Esophagus squamous epithelium (tissue), 5 donors: ENCODE measurements at regions not wholly inside any gene's neighbourhood (a gene's known extent, or its start where the extent isn't known, plus 50 kb on each side); places are given as distances from the start of the nearest gene placed in this dataset.

ENCODE experiments used
- DNase-seq: peaks from one replicate; lab custom pipeline; 2025; lab: John Stamatoyannopoulos, UW
- H3K27ac ChIP-seq, 4 donors: fragments of 200-600 bp; sonication (generic); one replicate each; pipeline ENCODE4 v1.5.1; 2016 to 2019; ENCODE audit warnings: mild to moderate bottlenecking in 1 of 4
- H3K27me3 ChIP-seq, 4 donors: fragments of 200-600 bp; sonication (generic); 1 replicate in 3 of 4; 2 replicates in 1 of 4; pipeline versions ENCODE4 v1.5.1 to v1.6.0; 2017 to 2021; ENCODE audit warnings: antibody characterized with exemption in 1 of 4
- H3K36me3 ChIP-seq, 3 donors: fragments of 200-600 bp; sonication (generic); one replicate each; pipeline ENCODE4 v1.5.1; 2016 to 2019
- H3K4me1 ChIP-seq, 3 donors: fragments of 200-600 bp; sonication (generic); one replicate each; pipeline ENCODE4 v1.5.1; 2017 to 2019
- H3K4me3 ChIP-seq, 4 donors: fragments of 200-600 bp; sonication (generic); 1 replicate in 3 of 4; 2 replicates in 1 of 4; pipeline ENCODE4 v1.5.1; 2016 to 2019; ENCODE audit warnings: mild to moderate bottlenecking in 2 of 4, moderate library complexity in 1 of 4
- H3K9me3 ChIP-seq, 3 donors: fragments of 200-600 bp; sonication (generic); one replicate each; pipeline ENCODE4 v1.5.1; 2016 to 2019
- CTCF ChIP-seq, 6 experiments: fragments of 450-650 bp in 4 of 6; fragments of 200-600 bp in 2 of 6; sonication (generic) in 2 of 6; IDR thresholded peaks; one replicate each; pipeline ENCODE4 v1.5.1; 2016 to 2019; ENCODE audit warnings: antibody characterized with exemption in 6 of 6, mild to moderate bottlenecking in 4 of 6, moderate library complexity in 4 of 6
- POLR2A ChIP-seq, 4 donors: fragments of 450-650 bp; IDR thresholded peaks; one replicate each; pipeline ENCODE4 v1.6.1; 2017; ENCODE audit warnings: antibody characterized with exemption in 4 of 4, mild to moderate bottlenecking in 4 of 4, moderate library complexity in 3 of 4
- WGBS, 2 donors: methylation state at CpG; one replicate each; pipeline ENCODE4 v1.1.5; 2018; 5-methylcytosine and 5-hydroxymethylcytosine counted together
- intact Hi-C: fragments of 100-400 bp; cut with DNase I; formaldehyde crosslinking; loops from one replicate; pipeline ENCODE4 v1.15.0; 2022
- donor health status: DM: yes; HTN: yes; CAD: no.

GRCh38 chr6:8738951-8739350 lies 303.6 kb upstream of the SLC35B3 start:
- no peak for TF ChIP-seq POLR2A (IDR thresholded peaks at IDR 0.05)
- no peak for TF ChIP-seq CTCF (IDR thresholded peaks at IDR 0.05)

DNA sequence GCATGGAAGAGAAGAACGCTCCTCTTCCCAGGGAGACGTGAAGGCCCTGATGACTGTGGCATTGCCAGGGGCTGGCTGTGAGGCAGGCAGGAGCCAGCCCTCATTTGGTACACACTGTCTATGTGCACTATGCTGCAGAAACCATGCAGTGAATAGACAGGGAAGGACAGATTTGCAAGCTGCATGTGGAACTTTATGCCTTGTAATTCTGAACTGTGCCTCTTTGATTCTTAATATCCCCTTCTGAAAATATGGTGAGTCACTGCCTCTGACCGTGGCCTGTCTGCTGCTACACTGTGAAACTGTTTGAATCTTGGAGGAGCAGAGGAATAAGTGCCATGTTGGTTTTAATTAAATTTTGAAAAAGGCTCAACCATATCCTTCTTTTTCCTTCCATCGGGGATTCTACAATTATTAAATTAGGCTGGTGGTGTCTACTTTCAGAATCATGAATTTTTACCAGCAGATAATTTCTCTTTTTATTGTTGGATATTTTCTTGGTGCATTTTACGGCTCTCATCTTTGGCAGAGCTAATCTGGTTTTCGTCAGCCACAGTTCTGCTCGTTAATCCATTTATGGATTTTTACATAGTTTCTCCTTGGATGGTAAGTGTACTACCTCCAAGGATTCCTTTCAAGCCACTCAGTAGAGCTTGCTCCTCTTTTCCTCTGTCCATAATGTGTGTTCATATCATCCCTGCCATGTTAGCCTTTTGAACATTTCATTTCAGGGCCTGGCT lies 301.0 kb upstream of the SLC35B3 start:
- H3K4me1 ChIP-seq: no peaks in the 10 kb centered on the region
- no peak overlapping the region for H3K27ac ChIP-seq
- no peaks in the 10 kb centered on the region for H3K36me3 ChIP-seq
- H3K4me3 ChIP-seq: no peak overlapping the region
- no peaks in the 10 kb centered on the region for H3K9me3 ChIP-seq
- intact Hi-C loops: no loop called here
- no peak for DNase-seq
- no peak for TF ChIP-seq POLR2A (IDR thresholded peaks at IDR 0.05)
- no peak for TF ChIP-seq CTCF (IDR thresholded peaks at IDR 0.05)
- 76 to 77% methylated on average over 7 of the region's 7 CpGs for WGBS, 2 donors
- H3K27me3 ChIP-seq: no peaks in the 10 kb centered on the region

More at GRCh38 chr6:8738951-8739350, 303.6 kb upstream of the SLC35B3 start:
- Histone ChIP-seq H3K4me3 (no peak overlapping the region), H3K27me3 (no peaks in the 10 kb centered on the region), H3K27ac (no peak overlapping the region), H3K36me3 (no peaks in the 10 kb centered on the region), H3K4me1 (no peaks in the 10 kb centered on the region), H3K9me3 (no peaks in the 10 kb centered on the region)
- WGBS, 2 donors: 56 to 68% methylated on average over 2 of the region's 2 CpGs
- no peak for DNase-seq
- intact Hi-C loops: no loop called here

- DNase-seq: no peak
- no peaks in the 10 kb centered on the region for H3K27me3 ChIP-seq
These were observed 298.5 kb upstream of the SLC35B3 start for GRCh38 chr6:8733879-8734278.

GRCh38 chr6:8731874-8732273 lies 296.5 kb upstream of the SLC35B3 start:
- Histone ChIP-seq H3K27ac (no peak overlapping the region), H3K4me1 (no peaks in the 10 kb centered on the region), H3K27me3 (no peaks in the 10 kb centered on the region), H3K4me3 (no peak overlapping the region), H3K36me3 (no peaks in the 10 kb centered on the region), H3K9me3 (no peaks in the 10 kb centered on the region)
- no peak for DNase-seq
- 53 to 55% methylated on average over 2 of the region's 2 CpGs for WGBS, 2 donors
- TF ChIP-seq POLR2A (IDR thresholded peaks at IDR 0.05): no peak
- no peak for TF ChIP-seq CTCF (IDR thresholded peaks at IDR 0.05)
- intact Hi-C loops: no loop called here

More at GRCh38 chr6:8733879-8734278, 298.5 kb upstream of the SLC35B3 start:
- 84 to 87% methylated on average over 5 of the region's 5 CpGs for WGBS, 2 donors
- Histone ChIP-seq H3K4me1 (no peaks in the 10 kb centered on the region), H3K4me3 (no peak overlapping the region), H3K9me3 (no peaks in the 10 kb centered on the region), H3K36me3 (no peaks in the 10 kb centered on the region), H3K27ac (no peak overlapping the region)
- TF ChIP-seq CTCF (IDR thresholded peaks at IDR 0.05): no peak
- TF ChIP-seq POLR2A (IDR thresholded peaks at IDR 0.05): no peak
- intact Hi-C loops: no loop called here

DNA sequence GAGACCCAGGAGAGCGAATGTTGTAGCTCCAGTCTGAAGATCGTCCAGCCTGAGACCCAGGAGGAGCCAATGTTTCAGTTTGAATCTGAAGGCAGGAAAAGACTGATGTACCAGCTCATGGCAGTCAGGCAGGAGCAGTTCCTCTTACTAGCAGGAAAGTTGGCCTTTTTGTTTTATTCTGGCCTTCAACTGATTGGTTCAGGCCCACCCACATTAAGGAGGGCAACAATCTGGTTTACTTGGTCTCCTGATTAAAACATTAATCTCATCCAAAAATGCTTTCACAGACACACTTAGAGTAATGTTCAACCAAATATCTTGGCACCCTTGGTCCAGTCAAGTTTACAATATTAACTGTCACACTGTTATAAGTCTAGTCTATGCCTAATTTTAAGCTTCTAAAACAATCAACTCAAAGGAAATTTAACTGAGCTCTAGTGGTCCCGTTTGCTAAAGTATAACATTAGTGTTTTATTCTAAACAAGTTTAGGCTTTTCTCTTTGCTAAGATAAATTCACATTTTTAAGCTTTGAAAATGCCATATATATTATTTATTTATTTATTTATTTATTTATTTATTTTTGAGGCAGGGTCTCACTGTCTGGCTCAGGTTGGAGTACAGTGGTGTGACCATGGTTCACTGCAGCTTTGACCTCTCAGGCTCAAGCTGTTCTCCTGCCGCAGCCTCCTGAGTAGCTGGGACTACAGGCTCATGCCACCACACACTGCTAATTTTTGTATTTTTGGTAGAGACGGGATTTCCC lies 275.5 kb upstream of the SLC35B3 start:
- H3K36me3 ChIP-seq: no peaks in the 10 kb centered on the region
- peaks cover 0 to 22% (median 6%) of the 10 kb centered on the region in 3 donors for H3K4me1 ChIP-seq
- H3K27ac ChIP-seq: no peak overlapping the region
- no peak for DNase-seq
- no peak overlapping the region for H3K4me3 ChIP-seq
- 79 to 96% methylated on average over 4 to 5 of the region's 5 CpGs for WGBS, 2 donors
- no peaks in the 10 kb centered on the region for H3K27me3 ChIP-seq
- H3K9me3 ChIP-seq: no peaks in the 10 kb centered on the region
- intact Hi-C loops: no loop called here
- no peak for TF ChIP-seq POLR2A (IDR thresholded peaks at IDR 0.05)
- no peak for TF ChIP-seq CTCF (IDR thresholded peaks at IDR 0.05)
